HG02885 (cell line): ENCODE measurements at regions not wholly inside any gene's neighbourhood (a gene's known extent, or its start where the extent isn't known, plus 50 kb on each side); places are given as distances from the start of the nearest gene placed in this dataset.
"Not testable (repeated sequence)": the region's sequence is repeated elsewhere in the genome, so short reads cannot be mapped to it uniquely, and the experiment has no call there.

Experiments used
- ATAC-seq: cut with Tn5 transposase; IDR thresholded peaks from one replicate; pipeline ENCODE4 v1.9.1; 2021; ENCODE audit warnings: mild to moderate bottlenecking; ENCODE audit not compliant: unreplicated experiment, poor library complexity

DNA sequence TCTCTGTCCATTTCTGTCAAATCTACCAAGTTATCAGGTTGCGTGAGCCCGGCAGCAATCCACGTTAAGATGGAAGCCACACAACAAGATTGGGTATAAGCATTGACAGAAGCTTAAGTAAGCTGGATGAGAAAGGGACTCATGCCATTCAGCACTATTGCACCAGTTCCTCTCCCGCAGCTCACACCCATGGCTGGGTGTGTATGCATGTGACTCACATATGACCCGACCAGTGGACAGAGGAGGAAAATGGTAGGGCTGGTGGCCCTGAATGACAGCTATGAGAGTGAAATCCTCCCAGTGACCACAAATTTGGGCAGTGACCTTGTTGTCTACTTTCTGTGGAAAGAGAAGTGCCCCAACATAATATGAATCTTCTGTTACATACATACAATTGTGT lies 113.5 kb downstream of the OTOR start:
- ATAC-seq, result no peak

DNA sequence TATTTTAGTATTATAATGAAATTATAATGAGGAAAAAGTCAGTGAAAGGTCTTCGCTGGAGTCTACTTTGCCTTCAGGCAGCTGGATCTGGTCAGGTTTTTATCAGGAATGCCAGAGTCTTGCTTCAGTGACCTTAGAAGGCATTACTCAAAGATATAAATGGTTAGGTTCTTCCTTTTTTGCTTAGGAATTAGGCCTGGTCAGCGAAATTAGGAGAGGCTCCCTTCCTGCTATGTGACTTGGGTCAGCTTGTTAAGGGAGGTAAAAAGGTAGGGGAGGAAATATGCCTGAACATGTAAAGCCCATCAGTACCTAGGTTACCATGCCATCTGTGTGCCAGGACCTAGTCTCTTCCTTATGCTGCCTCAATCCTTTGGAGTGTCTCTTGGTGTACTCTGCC lies 115.1 kb downstream of the OTOR start:
- no peak for ATAC-seq

DNA sequence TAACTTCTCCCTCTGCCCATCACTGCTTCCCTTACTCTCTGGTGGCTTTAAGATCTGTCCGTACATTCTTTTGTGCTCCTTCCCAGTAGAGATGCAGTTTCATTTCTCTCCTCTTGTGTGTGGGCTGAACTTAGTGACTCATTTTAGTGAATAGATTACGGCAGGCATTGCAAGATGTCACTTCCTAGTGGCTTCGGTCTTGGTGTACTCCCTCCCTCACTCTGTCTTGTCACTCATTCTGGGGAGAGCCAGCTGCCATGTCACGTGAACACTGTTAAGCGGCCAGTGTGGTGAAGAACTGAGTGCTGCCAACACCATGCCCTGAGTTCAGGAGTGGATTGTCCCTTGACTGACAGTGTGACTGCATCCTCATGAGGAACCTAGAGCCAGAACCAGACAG lies 115.9 kb downstream of the OTOR start:
- ATAC-seq, result no peak

GRCh38 chr20:16864963-16865362 lies 116.8 kb downstream of the OTOR start:
- ATAC-seq, result no peak

- ATAC-seq, result no peak
Measured at GRCh38 chr20:16865406-16865805, 117.2 kb downstream of the OTOR start.

- not testable (repeated sequence) for ATAC-seq
Measured at GRCh38 chr20:16873124-16873523, 125.0 kb downstream of the OTOR start.

DNA sequence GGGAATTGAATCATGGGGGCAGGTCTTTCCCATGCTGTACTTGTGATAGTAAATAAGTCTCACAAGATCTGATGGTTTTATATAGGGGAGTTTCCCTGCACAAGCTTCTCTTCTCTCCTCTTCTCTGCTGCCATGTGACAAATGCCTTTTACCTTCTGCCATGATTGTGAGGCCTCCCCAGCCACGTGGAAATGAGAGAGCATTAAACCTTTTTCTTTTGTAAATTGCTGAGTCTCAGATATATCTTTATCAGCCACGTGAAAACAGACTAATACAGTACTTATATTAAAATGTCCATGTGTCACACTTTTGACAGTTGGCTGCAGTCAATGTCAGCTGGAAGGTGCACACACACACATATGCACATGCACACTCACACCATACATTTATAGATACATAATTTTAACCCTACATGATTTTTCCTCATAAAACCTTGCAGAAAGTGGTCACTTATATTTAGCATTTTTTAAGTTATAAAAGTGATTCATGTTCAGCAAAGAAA lies 128.9 kb downstream of the OTOR start:
- no peak for ATAC-seq

GRCh38 chr20:16885746-16886145 lies 137.6 kb downstream of the OTOR start:
- no peak for ATAC-seq

- no peak for ATAC-seq
Measured at GRCh38 chr20:16898433-16898832, 150.3 kb downstream of the OTOR start.

DNA sequence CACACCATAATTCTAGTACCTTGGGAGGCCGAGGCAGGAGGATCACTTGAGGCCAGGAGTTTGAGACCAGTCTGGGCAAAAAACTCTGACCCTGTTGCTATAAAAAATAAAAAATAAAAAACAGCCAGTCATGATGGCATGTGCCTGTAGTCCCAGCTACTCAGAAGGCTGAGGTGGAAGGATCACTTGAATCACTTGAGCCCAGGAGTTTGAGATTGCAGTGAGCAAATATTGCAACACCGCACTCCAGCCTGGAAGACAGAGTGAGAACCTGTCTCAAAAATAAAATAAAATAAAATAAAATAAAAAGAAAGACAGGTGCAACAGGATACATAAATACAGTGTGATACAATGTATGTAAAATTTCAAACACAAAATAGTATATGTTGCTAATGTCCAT lies 154.5 kb downstream of the OTOR start:
- no peak for ATAC-seq

GRCh38 chr20:16904751-16905150 lies 156.6 kb downstream of the OTOR start:
- no peak for ATAC-seq

- ATAC-seq, result no peak
Measured at GRCh38 chr20:16914277-16914676, 166.1 kb downstream of the OTOR start.

DNA sequence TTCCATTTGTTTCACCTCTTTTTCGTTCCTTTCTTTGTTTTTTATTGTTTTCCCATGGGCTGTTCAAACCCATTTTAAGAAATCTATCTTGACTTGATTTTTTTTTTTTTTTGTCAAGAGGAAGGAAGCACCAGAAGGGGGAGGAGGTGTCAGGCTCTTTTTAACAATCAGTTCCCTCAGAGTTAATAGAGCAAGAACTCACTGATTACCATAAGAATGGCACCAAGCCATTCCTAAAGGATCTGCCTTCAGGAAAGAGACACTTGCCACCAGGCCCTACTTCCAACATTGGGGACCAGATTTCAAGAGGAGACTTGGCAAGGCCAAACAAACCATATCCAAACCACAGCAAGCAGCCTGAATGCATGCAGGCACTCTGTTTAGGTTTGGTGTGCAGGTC lies 168.0 kb downstream of the OTOR start:
- ATAC-seq, result no peak

GRCh38 chr20:16917636-16918035 lies 169.5 kb downstream of the OTOR start:
- no peak for ATAC-seq

DNA sequence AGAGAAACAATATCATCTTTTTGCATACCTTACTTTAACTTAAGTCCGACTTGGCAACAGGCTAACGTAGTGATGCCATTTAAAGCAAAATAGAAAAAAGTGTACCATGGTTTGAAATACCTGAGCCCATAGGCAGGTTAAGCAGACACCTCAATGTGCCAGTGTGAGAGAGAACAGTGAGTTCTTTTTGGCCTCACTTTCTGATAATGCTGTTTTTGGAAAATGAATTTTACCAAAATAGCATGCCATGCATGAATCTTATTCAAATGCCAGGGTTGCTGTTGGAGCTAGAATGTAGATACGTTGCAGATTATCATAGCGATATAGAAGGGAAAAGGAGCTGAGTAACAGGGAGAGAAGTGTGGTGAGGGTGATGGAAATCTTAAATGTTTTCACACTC lies 170.2 kb downstream of the OTOR start:
- no peak for ATAC-seq

- no peak for ATAC-seq
Measured at GRCh38 chr20:16919841-16920240, 171.7 kb downstream of the OTOR start.

GRCh38 chr20:16922834-16923233 lies 174.7 kb downstream of the OTOR start:
- no peak for ATAC-seq

DNA sequence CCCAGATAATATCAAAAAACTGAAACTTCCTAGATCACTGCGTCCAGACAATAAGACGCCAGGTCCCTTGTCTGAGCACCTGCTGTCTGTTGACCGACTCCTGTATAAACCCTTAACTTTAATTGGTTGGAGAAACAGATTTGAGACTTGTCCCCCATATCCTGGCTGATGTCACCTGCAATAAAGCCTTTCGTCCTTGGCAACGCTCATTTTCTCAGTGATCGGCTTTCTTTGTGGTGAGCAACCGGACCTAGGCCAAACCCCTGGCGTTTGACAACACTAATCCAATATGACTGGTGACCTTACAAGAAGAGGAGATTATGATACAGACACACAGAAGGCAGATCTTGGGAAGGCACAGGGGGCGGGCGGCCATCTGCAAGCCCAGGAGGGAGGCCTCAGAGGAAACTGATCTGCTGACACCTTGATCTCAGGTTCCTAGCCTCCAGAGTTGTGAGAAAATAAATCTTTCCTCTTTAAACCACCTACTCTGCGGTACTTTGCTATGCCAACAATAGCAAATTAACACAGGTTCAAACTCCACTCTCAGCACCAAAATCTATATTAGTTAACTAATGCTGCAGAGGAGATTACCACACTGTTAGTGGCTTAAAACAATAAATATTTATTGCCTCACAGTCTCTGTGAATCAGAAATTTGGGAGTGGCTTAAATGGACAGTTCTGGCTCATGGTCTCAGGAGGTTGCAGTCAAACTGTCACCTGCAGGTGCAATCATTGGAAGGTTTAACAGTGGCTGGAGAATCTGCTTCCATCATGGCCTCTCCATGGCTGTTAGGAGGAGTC lies 178.7 kb downstream of the OTOR start:
- ATAC-seq, result no peak

DNA sequence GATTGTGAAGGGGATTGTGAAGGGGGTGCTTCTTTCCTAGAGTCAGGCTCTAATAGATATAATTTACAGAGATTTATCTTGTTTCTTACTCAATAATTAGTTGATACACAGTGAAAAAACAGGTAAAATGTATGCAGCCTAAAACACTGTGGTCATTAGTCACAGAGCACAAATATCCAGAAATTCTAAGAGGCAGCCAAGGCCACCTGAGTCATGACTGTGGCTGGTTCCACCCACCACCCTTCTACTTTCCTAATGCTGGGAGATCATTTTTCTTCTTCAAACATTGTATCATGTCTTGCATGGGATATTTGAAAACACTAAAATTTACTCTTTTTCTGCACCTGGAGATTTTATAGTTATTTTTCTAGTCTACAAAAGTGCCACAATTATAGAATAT lies 181.6 kb downstream of the OTOR start:
- no peak for ATAC-seq

DNA sequence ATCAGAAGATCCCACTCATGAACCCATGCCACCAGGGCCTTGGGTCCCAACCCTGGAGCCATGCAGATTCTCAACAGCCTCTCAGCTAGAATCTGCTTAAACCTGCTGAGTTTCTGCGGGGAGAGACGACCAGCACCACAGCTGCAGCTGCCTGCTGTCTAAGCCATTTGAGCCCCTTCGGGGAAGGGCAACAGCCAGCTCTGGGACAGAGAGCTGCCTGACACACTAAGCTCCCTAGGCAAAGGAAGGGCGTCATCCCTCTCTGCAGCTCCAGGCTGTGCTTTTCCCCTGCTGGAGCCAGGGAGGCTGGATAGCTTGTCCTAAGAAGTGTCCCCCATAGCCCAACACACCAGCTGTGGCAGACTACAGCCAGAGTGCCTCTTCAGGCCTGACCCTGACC lies 182.5 kb downstream of the OTOR start:
- no peak for ATAC-seq

DNA sequence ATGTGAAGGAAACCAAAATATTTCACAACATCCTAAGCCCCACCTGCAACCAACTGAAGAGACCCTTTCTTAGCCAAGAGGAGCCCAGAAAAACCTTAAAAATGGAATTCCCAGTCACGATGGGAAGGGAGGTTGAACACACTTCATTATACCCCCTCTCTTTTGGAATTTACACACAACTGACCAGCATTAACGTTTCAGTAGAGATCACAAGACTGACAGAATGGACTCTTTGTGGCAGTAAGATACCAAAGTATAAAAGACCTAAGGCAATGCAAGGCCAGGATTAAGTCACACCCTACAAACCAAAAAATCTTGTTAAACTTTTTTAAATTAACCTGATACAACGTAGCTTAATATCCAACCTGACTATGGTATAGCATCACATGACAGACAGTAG lies 190.9 kb downstream of the OTOR start:
- ATAC-seq, result no peak

GRCh38 chr20:16940701-16941100 lies 192.5 kb downstream of the OTOR start:
- ATAC-seq, result no peak
